ENCODE measurements at regions not wholly inside any gene's neighbourhood (a gene's known extent, or its start where the extent isn't known, plus 50 kb on each side); places are given as distances from the start of the nearest gene placed in this dataset.

DNA sequence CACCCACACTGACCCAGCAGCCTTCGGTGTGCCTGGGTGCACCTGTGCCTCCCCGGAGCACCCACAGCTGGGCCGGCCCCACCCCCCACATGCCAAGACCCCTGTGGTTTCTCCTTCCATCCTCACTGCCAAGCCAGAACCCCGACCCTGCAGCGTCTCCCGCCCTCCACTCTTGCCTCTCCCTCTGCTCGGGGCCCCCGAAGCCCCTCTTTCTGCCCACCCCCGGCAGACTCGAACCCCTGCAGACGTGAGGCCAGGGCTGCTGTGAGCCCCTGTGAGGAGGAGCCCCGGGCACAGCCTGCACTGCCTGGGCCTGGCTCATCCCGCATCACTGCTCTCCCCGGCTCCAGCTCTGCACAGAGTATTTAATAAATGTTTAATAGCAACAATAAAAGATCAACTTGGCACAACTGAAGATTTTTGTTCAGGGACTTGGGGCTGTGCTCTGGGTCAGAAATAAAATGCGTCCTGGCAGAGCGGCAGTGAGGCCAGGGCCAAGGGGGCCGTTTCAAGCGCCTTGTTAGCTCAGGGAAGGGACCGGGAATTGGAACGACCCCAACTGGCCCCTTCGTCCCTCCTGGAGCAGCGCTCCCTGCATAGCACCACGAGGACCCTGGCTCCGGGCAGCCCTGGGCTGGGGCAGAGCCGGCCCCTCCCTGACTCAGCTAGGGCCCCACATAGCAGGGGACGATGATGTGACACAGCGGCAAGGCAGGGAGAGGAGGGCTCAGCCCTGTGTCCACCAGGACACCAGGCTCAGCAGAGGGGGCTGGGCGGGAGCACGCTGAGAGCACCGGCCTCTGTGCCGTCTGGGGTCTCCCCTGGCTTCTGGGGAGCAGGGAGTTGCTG, 520.8 kb downstream of the BRD1 start:
- DNase-seq, result no peak

DNA sequence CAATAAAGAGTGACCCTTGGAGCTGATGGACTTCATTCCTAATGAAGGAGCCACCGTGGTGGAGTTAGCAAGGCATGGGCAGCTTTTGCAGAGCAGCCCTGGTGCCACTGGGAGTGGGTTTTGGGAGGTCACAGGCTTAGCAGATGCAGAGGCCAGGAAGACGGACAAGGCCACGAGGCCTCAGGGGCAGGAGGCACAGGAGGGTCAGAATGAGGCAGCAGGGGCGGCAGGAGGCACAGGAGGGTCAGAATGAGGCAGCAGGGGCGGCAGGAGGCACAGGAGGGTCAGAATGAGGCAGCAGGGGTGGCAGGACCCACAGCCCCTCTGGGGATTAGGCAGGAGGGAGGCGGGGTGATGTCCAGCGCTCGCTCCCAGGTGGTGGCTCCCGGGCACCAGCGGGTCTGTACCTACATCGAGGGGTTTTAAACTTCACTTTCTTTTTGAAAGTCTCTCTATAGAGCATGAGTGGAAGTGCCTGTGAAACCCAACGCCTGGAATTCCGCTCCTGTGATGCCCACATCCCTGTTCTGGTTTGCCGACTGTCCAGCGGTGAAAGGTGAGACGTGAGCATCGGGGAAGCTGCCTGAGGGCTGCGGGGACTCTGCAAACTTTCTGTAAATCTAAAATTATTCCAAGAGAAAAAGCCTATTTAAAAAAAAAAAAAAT, 521.6 kb downstream of the BRD1 start:
- DNase-seq, result no peak

GRCh38 chr22:49305214-49305965, 522.3 kb downstream of the BRD1 start:
- peak; percentile 2 for DNase-seq

DNA sequence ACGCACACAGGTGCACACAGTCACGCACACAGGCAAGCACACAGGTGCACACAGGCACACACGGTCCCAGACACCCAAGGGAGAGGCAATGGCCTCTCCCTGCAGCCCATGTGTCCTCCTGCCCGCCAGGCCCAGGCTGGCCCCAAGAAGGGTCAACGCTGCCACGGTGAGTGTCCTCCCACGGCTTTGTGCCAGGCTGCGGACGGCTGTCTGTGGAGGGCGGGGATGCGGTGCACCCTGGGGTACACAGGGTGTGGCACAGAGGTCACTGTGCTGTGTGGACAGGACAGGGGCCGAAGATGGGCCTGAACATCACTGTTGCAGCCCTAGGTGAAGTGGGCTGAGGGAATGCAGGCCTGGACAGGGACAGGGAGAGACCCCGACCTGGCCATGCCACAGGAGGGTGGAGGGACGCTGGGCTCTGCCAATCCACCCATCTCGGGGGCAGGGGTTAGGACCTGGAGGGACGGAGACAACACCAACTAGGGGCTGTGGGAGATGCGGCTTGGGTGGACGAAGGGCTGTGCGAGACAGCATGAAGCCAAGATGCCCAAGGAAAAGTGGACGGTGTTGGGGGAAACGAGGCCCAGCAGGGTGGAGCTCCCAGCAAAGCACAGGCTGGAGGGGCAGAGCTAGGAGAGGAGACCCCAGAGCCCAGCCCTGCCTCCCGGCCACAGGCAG, 523.8 kb downstream of the BRD1 start:
- DNase-seq, result no peak

- DNase-seq, result no peak
Measured at GRCh38 chr22:49303061-49303735, 524.5 kb downstream of the BRD1 start.

GRCh38 chr22:49302530-49302929, 525.1 kb downstream of the BRD1 start:
- DNase-seq, result no peak

- DNase-seq, result no peak
Measured at GRCh38 chr22:49302150-49302460, 525.6 kb downstream of the BRD1 start.

DNA sequence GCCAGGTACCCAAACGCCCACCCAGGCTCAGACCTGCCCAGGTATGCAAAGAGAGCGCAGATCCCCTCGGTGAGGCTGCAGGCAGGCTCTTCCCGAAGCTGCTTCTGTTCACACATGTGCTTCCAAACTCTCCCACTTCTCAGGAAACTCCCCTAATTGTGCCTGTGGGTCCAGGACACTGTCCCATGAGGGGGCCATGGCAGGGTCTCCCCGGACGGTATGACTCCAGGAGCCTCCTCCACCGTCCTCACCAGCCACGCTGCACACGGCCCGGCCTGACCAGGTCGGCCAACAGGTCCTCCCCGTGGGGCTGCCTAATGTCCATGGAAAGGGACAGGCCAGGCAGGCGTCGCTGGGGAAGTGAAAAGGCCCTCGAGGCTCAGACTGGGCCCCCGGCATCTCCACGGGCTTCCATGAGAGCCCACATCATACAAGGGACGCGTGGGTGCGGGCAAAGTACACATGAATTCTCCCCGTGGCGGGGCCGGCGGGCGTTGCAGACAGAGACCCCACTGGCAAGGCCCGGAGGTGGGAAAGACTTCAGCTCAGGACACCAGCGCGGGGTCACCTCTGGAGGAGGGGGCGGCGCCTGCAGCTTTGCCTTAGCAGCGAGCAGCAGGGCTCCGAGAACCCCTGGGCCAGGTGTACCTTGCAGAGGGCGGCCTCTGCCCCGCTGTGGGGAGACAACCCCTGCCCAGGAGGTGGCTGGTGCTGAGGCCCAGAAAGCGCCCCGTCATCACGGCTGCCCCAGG, 526.1 kb downstream of the BRD1 start:
- no peak for DNase-seq

- no peak for DNase-seq
Measured at GRCh38 chr22:49300951-49301397, 526.7 kb downstream of the BRD1 start.

DNA sequence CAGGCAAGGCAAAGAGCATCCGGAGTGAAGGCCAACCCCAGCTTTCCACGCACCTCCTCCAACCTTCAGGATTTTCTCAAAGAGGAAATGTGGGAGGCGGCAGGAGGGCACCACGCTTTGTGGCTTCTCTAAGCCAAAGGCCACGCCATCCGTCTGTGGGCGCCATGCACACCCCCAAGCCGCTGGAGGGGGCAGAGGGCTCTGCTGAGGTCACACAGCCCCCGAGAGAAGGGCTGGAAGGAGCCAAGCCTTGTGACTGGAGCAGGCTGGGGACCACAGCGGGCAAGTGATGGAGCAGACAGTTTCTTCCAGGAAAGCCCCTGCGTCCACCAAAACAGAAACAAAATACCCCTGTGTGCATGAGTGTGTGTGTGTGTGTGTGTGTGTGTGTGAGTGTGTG, 527.4 kb downstream of the BRD1 start:
- DNase-seq, result no peak

DNA sequence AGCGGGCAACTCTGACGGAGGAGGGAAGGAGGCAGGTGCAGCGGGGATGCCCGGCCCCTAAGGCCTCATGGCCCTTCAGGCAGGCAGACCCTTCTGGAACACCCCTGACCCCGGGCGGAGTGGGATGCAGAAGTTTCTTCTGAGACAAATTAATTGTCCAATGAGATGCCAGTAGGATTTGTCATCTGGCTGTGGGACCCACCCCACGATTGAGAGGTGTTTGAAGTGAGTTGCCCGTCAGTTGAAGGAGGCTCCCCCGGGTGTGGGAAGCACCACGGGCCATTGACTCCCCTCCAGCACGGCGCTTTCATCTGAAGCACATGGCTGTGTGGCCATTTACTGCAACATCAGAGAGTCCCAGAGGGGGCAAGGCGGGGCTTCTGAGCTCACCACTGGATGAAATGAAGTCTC, 527.8 kb downstream of the BRD1 start:
- DNase-seq, result no peak

GRCh38 chr22:49298834-49299750, 528.6 kb downstream of the BRD1 start:
- no peak for DNase-seq

GRCh38 chr22:49297871-49298721, 529.6 kb downstream of the BRD1 start:
- DNase-seq, result no peak

- no peak for DNase-seq
Measured at GRCh38 chr22:49297286-49297870, 530.3 kb downstream of the BRD1 start.

DNA sequence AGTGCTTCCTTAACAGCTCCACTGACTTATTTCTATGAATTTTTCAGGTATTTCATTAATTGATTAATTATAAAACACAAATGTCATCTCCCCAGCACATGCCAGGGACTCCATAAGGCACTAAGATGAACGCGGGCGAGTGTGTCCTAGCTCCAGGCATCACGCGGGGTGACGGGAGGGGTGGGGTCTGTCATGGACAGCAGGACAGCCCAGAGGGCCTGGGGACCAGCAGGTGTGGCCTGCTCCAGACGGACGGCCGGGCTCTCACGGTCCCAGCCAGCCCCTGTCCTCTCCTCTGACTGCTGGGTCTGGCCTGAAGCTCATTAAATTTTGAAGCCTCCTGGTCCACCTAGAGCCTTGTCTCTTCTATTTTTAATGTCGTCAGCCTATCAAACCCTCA, 531.1 kb downstream of the BRD1 start:
- no peak for DNase-seq

- DNase-seq, result no peak
Measured at GRCh38 chr22:49295851-49296560, 531.7 kb downstream of the BRD1 start.

- DNase-seq, result no peak
Measured at GRCh38 chr22:49295465-49295743, 532.3 kb downstream of the BRD1 start.

GRCh38 chr22:49294656-49295464, 532.8 kb downstream of the BRD1 start:
- no peak for DNase-seq
